GM13977 (cell line): ENCODE measurements at regions not wholly inside any gene's neighbourhood (a gene's known extent, or its start where the extent isn't known, plus 50 kb on each side); places are given as distances from the start of the nearest gene placed in this dataset.
"Not testable (repeated sequence)": the region's sequence is repeated elsewhere in the genome, so short reads cannot be mapped to it uniquely, and the experiment has no call there.

Experiments used
- DNase-seq: peaks from one replicate; pipeline ENCODE4 v3.0.0; 2012; ENCODE audit warnings: low spot score
- in situ Hi-C: fragments of 300-500 bp; cut with MboI; formaldehyde crosslinking; loops from one replicate; pipeline ENCODE4 v1.12.0; 2022; ENCODE audit warnings: low sequenced_read_pairs, low pct_unique_long_range_greater_than_20kb, mixed read lengths, inconsistent platforms; ENCODE audit not compliant: unreplicated experiment
- TF ChIP-seq, protein P1 (sequence below): IDR thresholded peaks from 2 replicates; pipeline ENCODE4 v1.5.1; 2012; ENCODE audit warnings: mild to moderate bottlenecking, control low read depth; ENCODE audit not compliant: insufficient read depth; ENCODE audit errors: extremely low read depth, missing control alignments

DNA sequence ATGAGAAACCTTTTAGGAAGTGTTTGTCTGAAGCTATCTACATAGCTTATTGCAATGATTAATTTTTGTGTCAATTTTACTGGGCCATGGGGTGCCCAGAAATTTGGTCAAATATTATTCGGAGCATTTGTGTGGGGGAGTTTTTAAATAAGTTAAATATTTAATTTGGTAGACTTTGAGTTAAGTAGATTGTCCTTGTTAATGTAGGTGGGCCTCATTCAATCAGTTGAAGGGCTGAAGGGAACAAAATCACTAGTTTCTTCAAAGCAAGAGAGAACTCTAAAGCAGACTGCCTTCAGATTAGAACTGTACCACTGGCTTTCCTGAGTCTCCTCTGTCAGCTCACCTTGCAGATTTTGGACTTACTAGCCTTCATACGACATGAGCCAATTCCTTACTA is 1008.6 kb upstream of the ADAMTS5 start:
- TF ChIP-seq, protein P1, sequence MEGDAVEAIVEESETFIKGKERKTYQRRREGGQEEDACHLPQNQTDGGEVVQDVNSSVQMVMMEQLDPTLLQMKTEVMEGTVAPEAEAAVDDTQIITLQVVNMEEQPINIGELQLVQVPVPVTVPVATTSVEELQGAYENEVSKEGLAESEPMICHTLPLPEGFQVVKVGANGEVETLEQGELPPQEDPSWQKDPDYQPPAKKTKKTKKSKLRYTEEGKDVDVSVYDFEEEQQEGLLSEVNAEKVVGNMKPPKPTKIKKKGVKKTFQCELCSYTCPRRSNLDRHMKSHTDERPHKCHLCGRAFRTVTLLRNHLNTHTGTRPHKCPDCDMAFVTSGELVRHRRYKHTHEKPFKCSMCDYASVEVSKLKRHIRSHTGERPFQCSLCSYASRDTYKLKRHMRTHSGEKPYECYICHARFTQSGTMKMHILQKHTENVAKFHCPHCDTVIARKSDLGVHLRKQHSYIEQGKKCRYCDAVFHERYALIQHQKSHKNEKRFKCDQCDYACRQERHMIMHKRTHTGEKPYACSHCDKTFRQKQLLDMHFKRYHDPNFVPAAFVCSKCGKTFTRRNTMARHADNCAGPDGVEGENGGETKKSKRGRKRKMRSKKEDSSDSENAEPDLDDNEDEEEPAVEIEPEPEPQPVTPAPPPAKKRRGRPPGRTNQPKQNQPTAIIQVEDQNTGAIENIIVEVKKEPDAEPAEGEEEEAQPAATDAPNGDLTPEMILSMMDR: no peak
- DNase-seq: no peak
- in situ Hi-C loops: no loop called here

DNA sequence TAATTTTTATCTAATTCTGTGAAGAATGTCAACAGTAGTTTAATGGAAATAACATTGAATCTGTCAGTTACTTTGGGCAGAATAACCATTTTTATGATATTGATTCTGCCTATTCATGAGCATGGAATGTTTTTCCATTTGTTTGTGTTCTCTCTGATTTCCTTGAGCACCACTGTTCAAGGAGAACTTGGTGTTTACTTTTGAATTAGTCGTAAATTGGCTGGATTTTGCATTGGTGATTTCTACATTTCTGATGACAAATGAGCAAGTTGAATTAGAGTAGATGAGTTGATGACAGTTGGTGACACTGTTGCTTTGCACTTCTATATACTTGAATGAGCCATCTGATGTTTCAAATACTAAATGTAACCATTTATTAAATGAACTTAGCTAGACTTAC is 1007.3 kb upstream of the ADAMTS5 start:
- DNase-seq, in situ Hi-C loops: not testable (repeated sequence)

GRCh38 chr21:27968240-27968639 is 1001.4 kb upstream of the ADAMTS5 start:
- in situ Hi-C loops, DNase-seq: not testable (repeated sequence)

GRCh38 chr21:27954543-27955165 is 987.8 kb upstream of the ADAMTS5 start:
- TF ChIP-seq, protein P1: no peak
- in situ Hi-C loops: no loop called here
- no peak for DNase-seq

GRCh38 chr21:27953340-27954045 is 986.6 kb upstream of the ADAMTS5 start:
- DNase-seq: no peak
- in situ Hi-C loops: no loop called here

DNA sequence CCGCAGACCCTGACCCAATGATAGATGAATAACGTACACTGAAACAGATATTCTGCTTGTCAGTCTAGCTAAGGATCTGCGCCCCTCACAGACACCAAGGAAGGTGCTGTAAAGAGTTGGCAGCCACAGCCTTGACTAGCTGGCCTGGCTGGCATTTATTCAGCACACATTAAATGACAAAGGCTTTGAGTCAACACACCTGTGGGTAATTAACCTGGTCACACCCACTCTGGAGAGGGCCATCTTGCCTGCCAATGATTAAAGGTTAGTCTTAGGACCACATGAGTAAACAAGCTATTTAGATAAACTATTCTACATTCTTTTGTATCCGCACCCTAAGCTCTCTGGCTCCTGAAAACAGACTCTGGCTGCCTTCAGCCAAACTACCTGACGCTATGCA is 982.2 kb upstream of the ADAMTS5 start:
- in situ Hi-C loops, DNase-seq: not testable (repeated sequence)

More at GRCh38 chr21:27953340-27954045, 986.6 kb upstream of the ADAMTS5 start:
- TF ChIP-seq, protein P1: no peak

GRCh38 chr21:27930108-27930767 is 963.4 kb upstream of the ADAMTS5 start:
- in situ Hi-C loops, DNase-seq: not testable (repeated sequence)

DNA sequence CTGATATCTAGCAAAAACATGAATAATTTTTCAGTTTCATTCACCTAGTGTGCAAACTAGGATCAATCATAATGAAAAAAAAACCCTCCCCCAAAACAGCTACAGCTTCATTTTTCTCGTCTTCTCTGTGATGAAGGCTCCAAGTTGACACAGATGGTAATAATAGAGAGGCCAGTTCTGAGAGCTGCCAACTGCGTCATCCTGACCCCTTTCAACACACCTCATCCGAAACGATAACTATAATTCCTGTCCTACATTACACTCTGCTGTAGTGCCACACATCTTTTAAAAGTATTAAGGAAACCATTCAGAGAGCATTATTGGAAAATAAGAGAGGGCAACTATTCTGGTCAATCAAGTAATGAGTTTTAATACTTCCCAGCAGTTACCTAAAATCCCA is 962.3 kb upstream of the ADAMTS5 start:
- DNase-seq, in situ Hi-C loops: not testable (repeated sequence)

GRCh38 chr21:27928534-27929115 is 961.7 kb upstream of the ADAMTS5 start:
- DNase-seq, in situ Hi-C loops: not testable (repeated sequence)

DNA sequence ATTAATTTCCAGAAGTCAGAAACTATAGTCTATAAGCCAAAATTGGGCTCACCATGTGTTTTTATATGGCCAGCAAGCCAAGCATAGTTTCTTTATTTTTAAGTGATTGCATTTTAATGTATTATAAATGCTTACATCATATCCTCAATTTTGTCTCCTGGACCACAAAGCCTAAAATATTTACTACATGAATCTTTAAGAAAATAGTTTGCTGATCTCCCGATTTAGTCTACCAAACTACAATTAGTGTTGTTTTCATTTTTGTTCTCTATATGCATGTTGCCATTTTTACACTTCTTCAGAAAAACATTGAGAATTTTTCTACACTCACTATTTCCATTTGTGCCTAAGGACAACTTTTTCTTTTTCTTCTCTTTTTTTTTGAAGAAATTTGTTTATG is 954.5 kb upstream of the ADAMTS5 start:
- in situ Hi-C loops, DNase-seq: not testable (repeated sequence)

DNA sequence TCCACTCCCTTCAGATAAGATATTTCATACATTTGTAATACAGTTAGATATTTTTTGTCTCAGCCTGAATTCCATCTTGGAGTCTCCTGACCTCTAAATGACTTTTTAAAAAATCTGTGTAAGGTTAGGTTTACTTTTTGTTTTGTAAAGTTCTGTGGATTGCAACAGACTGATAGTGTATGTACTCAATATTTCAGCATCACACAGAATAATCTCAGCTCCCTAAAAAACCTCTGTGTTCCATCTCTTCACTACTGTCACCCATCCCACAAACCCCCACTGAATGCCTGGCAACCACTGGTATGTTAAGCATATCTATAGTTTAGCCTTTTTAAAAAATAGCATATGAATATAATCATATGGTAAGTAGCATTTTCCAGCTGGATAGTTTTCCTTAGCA is 951.1 kb upstream of the ADAMTS5 start:
- in situ Hi-C loops, DNase-seq: not testable (repeated sequence)

GRCh38 chr21:27916326-27916725 is 949.4 kb upstream of the ADAMTS5 start:
- DNase-seq: not testable (repeated sequence)

GRCh38 chr21:27912133-27912532 is 945.2 kb upstream of the ADAMTS5 start:
- DNase-seq, in situ Hi-C loops: not testable (repeated sequence)

More at GRCh38 chr21:27916326-27916725, 949.4 kb upstream of the ADAMTS5 start:
- in situ Hi-C loops: not testable (repeated sequence)

DNA sequence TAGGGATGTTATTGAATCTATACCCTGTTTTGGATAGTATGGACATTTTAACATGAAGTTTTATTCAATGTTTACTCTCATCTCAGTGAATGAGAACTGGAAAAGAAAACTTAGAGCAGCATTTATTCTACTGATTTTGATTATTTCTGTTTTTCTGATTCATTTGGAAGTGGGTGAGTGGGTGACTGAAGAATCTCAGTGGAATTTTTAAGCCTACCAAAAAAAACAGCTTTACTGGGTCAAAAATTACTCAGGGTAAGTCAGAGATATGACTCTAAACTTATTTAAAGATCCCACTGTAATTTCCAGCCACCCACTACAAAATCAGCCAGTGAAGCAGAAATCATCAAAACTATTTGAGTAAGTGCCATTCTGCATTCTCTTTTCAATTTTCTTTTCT is 942.6 kb upstream of the ADAMTS5 start:
- in situ Hi-C loops, DNase-seq: not testable (repeated sequence)
